ENCODE measurements at regions not wholly inside any gene's neighbourhood (a gene's known extent, or its start where the extent isn't known, plus 50 kb on each side); places are given as distances from the start of the nearest gene placed in this dataset.

DNA sequence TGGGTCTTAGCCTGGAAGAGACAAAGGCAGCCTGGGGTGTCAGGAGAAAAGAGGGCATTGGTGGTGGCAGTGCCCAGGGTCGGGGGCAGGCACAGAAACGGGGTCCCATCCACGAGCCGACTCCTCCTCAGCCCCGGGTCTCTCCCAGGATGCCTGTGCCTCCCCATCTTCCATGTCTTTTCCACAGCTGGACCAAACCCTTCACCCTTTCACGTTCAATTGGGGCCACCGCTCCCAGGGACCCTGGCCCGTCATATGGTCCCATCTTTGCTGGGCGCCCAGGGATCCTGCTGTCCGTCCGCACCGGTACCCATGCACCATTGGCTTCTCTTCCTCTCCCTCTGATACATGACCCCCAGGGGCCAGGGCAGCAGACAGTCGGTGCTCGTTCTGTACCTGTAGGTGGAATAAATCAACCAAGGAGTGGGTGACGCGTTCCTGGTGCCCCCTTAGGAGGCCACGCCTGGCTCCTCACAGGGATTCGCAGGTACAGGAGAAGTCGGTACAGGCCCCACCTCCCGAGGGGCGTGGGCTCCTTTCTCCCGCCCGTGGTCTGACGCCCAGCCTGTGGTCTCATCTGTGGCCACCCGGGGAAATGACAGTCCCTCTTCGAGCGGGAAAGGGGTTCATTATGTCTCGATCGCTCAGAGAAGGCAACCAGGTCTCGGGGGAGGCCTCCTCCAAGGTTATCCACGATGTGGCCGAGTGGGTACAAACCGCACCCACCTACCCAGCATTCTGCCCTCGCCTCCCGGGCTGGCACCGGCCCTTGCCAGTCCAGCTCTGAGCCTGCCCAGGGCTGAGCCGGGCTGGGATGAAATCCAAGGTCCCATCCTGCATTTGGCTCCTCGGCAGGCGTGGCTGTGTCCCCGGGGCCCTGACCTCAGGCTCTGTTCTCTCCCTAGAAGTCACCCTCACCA is 1493.6 kb downstream of the BRD1 start:
- DNase-seq, result no peak

DNA sequence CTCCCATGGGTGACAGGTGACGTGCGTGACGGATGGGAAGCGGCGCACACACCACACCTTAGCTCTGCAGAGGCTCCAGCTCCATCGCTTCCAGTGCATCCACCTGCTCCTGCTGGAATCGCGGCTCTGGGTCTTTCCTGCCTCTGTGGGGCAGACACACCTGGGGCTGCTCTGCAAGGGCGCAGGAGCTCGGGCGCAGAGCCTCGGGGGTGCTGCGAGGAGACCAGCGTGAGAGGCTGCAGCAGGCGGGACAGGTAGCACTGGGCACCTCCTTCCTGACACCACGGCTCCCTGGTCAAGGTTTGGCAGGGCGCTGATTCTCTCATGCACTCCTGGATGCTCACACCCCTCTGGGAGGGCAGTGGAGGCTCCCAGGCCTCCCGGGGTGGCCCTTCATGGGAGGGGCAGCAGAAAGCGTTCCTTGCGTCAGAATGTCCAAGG is 1494.3 kb downstream of the BRD1 start:
- DNase-seq, result no peak

DNA sequence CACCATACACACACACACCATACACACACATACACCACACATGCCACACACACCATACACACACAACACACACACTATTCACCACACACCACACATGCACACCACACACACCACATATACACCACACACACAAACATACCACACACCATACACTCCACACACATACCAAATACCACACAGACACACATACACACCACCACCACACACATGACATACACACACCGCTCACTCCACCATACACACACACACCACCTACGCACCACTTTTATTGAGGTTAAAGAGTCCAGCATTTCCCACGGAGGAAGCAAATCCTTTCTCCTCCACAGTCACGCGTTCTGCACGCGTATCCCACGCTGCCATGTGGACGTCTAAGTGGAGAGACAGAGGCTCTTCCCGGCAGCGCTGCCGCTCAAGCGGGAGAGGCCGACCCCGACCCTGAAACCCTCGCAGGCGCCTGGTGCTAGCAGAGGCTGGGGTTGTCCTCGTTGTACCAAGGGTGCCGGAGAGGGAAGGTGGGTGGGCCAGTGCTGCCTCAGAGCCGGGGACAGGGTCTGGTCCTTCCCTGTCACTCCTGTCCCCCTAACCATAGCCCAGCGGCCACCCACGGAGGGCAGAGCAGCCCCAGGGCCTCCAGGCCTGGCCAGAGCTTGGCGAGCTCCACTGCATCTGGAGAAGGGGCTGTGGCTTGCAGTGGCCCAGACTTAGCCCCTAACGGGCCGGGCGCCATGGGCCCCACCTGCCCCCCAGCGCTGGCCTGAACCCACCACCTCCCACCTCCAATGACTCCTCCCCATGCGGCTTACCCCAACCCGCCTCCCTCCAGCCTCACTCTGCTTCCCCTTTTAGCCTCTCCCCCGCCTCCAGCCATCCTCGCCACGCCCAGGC is 1495.0 kb downstream of the BRD1 start:
- DNase-seq, result no peak

DNA sequence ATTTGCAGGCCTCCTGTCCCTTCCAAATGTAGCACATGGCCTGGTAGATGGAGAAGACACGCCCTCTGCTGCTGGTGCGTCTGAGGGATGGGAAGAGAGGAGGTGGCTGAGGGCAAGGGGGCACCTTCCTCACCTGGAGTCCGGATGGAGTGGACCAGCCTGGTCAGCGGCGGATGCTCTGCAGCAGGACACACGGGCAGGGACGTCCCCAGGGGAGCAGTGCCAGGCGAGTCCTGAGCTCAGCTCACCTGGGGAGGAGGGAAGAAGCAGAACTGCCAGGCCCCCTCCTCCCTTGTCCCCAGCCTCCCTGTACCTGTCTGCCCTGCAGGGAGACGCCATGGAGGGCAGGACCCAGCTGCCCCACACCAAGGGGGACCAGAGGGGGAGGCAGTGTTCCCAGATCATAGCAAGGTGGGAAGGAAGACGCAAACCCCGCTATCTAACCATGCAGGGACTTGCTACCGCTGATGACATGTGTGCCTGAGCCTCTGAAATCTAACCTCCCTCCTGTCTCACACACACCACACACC is 1495.9 kb downstream of the BRD1 start:
- DNase-seq, result no peak

DNA sequence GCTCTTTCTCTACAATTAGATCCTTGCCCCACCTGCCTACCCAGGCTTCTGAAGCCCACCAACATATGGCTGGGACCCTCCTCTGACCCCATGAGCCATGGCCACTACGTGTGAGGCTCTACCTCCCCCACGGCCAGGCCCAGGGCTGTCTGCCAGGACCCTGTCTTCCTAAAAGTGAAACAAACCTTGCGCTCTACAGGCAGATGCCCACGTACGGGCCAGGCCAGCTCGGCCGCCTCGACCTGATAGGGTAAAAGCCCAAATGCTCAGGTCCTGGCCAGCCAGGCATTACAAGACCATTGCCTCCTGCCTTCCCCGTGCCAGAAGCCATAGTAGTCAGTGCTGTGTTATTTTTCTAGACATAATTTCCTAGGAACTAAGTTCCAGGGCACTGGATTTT is 1496.4 kb downstream of the BRD1 start:
- DNase-seq, result no peak

DNA sequence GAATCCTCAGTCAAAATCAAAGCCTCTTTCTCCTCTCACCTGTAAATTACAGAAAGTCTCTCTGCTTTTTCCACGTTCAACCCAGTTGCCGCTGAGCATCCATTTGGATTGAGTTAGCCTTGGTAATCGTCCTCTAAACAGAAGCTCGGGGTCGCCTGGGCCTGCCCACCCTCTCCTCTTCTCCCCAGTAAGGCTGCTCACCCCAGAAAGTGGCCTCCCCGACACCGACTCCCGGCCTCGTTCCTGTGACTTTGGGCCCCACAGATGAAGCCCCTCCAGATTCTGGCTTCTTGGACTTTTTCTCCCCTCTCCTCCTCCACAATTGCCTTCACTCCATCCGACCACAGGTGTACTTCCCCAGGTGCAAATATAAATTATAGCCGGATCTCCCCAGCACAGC is 1500.0 kb downstream of the BRD1 start:
- no peak for DNase-seq

DNA sequence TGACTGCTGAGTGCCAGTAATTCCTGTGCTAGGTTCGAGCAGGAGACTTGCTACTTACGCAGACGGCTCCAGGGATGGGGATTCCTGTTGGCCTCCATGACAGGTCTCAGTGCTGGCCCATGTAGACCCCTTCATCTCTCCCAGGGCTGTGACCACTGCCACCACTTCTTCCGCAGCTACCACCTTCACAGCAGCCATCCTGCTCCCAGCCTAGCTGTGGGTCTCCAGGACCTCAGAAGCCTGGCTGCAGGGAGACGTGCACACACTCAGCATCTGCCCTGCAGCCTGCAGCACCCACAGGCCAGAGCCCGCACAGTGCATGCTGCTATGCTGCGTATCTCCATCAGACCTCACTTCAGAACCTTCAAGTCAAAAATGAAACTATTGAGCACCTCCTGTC is 1503.9 kb downstream of the BRD1 start:
- DNase-seq, result no peak

DNA sequence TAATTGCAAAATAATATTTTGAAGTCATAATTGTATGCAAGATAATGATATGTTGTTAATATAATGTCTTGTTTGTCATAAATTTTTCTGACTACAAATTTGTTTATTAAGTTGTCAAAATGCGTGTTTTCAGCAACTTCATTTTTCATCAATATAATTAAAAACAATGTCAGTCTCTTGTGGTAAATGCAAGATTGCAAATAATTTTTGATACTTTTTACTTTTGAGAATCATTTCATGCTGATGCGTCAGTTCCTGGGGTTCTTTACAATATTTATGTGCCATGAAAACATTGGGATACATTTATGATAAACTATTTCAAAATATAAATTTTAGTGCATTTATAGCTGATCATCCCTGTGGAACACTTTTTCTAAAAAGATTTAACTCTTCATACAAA is 1504.8 kb downstream of the BRD1 start:
- no peak for DNase-seq

DNA sequence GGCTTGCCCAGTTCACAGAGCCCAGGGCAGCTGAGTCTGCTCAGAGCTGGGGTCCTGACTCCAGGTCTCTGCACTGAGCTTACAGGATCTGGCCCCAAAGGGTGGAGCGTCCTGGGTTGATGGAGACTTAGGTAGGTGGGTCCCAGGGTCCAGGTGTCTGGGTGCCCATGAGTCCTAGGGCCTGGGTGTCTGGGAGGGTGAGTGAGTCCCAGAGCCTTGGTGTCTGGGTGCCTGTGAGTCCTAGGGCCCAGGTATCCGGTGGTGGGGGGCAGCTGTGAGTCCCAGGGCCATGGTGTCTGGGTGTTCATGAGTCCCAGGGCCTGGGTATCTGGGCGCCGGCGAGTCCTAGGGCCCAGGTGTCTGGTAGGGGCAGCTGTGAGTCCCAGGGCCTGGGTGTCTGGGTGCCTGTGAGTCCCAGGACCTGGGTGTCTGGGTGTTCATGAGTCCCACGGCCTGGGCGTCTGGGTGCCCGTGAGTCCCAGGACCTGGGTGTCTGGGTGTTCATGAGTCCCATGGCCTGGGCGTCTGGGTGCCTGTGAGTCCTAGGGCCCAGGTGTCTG is 1505.6 kb downstream of the BRD1 start:
- no peak for DNase-seq

DNA sequence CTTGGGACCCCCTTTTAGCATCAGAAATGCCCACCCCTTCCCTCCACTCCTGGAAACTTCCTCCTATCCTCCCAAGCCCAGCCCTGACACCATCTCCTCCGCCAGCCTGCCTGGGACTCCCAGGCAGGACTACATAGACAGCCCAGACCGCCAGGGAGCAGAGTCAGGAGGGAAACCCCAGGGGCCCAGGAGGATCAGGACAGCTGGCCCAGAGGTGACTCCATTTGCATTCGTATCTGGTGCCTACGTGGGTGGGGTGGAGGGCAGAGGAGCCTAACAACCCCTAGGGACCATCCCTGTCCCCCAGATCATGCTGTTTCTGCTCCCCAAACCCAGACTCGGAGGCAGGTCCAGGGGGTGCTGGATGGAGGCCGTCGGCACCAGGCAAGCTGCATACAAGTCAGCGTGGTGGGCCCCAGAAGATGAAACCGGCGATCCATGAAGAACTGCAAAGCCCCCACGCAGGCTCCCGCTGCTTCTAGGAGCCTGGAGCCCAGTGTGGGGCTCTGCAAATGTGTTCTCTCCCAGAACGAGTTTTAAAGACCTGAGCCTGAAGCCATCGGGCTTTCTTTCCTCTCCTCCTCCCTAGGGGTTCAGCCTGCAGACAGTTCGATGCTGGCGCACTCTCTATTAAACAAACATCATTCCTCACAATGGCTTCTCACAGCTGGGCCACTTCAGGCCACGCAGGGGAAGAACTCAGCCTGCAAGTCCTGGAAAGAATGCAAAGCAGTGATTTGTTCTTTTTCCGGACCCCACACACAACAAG is 1506.8 kb downstream of the BRD1 start:
- DNase-seq, result no peak

DNA sequence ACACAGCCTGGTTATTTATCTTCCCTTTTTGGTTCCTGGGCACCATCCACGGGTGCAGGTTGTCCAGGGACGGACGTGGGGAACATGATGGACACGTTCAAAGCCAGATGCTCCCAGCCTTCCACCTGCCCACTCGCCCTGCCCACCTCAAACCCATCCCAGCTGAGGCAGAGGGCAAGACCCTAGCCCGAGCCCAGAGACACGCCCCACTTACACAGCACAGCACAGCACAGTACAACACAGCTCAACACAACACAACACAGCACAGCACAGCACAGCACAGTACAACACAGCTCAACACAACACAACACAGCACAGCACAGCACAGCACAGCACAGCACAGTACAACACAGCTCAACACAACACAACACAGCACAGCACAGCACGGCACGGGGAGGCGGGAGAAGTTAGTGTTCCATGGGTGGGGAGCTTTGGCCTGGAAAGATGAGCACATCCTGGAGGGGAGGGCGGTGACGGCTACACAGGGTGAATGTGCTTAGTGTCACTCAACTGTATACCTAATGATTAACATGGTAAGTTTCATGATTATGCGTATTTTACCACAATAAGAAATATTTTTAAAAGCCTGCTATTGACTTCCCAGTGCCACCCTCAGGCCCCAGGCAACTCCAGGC is 1507.5 kb downstream of the BRD1 start:
- DNase-seq, result no peak

DNA sequence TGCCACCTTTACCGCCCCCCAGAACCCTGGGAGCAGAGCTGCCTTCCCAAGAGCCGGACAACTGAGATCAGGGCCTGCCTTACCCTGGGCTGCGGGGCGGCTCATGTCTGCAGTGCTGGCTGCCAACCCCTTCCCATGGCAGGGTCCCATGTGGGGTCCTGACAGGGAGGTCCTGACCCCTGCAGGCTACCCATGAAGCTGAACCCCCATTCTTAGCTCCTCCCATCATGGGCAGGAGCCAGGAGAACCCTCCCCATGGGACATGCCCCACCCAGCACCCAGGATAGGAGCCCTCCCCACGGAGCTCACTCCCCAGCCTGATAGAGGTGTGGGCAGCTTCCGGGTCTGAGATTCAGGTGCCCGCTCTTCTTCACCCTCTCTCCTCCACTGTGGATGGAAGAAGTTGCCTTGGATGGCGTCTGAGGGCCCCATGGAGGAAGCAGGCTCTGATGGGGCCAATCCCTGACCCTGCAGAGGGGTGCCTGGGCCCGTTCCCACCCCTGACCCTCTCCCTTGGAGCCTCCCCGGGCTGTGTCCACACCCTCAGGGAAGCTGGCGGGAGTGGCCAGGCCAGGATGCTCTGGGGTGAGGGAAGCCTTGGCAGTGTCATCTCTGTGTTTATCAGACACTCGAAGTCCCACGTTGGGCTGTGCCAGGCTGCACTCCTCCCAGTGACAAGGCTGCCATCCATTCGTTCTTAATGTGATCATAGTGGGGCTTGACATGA is 1508.2 kb downstream of the BRD1 start:
- DNase-seq, result no peak

DNA sequence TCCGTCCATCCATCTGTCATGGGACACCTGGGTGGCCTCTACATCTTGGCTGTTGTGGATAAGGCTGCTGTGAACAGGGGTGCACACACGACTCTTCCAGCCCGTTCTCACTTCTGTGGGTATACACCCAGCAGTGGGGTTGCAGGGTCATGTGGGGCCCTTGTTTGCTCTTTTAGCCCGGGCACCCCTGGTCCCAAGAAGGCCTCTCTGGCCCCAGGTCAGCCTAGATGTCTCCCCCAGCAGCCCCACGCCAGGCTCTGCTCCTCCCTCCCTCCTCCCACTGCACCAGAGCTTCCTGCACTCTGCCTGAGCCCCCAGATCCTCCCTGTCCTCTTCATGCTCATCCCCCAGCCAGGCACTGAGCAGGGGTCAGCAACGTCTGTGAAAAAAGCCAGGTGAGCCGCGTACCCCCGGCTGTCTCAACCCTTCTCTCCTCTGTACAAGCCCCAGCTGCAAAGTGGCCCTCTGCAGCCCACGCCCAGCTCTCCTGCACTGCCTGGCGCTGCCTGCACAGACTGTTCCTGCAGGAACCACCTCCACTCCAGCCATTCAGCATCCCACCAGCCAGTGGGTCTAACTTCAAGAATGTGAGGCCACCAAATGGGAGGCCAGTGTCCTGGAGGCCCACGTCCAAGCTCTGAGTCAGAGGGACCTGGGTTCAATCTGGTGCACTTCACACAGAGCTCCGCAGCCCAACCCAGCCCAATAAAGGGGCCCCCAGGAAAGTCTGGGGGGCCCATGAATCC is 1508.9 kb downstream of the BRD1 start:
- DNase-seq, result no peak

DNA sequence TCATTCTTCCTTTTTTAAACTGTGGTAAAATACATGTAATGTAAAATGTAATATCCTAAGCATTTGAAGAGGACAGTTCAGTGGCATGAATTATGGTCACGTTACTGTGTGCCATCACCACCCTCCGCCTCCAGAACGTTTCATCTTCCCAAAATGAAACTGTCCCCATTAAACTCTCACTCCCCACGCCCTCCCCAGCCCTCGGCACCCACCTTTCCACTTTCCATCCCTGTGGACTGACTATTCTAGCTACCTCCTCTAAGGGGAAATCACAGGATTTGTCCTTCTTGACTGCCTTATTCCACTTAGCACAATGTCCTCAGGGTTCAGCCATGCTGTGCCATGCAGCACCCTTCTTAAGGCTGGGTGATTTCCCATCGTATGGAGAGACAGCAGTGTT is 1509.5 kb downstream of the BRD1 start:
- DNase-seq, result no peak

DNA sequence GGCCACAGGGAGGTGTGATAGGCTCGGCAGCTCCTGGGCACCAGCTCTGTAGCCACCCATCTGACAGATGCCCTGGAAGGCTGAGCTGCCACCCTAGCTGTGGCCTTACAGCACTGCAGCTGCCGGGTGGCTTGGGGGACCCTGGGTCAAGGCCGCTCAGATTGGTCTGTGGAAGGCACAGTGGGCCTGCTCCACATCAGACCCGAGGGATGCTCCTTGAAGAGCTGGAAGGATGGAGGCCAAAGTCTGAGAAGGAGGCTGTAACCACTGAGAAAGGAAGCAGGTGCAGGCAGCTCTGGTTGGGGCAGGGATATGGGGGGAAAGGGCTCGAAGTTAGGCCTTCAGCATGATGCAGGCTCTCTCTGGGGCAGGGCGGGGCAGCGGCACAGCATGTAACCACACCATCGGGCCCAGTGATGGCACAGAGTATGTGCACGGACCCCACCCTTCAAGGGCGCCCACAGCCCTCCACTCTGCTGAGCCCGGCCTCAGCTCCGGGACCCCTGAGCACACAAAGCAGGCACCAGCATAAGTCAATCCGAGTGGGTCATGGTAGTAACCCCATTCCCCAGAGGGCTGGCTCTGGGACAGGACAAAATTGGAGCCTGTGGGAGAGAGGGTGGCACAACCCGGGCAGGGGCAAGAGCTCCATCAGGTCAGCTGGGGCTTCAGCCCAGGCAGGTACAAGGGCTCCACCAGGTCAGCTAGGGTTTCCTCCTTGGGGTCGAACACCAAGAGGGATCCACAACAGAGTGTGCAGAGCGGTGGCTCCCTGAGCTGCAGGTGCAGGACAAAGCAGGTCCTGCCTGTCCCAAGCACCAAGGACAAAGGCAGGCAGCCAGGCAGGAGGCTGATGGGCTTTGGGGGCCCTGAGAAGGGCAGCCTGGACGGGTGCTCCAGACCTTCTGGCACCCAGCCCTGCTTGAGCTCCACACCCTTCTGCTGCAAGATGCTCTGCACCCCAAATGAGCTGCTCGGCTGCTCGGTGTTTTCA is 1511.1 kb downstream of the BRD1 start:
- DNase-seq, result no peak

DNA sequence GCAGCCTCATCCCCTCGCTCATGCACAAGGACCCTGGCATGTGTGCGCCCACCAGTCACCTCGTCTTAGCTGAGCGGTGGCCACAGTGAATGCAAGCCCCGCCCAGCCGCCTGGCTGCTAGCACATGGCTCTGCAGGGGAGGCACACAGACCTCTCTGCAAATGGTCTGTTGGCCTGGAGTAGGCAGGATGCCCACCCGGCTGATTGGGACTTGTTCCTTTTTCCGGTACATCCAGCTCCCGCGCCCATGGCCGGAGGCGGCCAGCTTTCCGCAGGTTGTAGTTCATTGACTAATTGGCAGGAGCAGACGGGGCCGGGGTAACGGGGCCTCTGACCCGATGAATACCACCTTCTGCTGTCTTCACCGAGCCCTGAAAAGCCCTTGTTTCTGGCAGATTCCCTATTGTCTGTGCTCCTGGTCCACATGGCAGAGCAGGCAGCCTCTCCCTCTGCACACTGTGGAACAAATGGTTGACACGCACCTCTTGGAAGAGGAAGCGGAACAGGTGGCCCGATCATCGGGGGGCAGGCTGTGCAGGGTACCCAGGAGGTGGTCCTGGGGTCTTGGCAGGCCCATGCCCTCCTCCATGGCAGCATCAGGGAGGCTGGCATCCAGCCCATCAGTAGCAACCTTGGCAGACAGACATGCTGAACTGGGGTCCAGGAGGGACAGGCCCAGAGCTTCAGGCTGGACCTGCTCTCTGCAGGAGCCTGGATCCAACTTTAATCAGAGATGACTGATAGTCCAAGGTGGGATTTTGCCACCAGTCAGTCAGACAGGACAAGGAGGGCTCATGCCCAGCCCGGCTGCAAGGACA is 1512.0 kb downstream of the BRD1 start:
- no peak for DNase-seq

DNA sequence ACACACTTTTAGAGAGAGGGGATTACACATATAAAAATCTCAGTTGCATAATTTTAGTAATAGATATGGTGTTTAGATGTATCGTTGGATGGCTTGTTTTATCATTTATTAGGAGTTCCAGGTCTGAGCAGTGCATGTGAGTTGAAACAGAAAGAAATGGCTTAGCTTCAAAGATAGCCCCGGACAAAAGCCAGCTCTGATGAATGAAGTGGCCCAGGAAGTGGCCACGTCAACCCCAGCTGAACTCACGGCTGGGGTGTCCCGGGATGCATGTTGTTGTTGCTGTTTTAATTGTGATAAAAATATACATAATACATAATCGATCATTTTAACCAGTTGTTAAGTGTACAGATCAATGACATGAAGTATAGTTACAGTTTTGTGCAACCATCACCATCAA is 1513.6 kb downstream of the BRD1 start:
- no peak for DNase-seq

DNA sequence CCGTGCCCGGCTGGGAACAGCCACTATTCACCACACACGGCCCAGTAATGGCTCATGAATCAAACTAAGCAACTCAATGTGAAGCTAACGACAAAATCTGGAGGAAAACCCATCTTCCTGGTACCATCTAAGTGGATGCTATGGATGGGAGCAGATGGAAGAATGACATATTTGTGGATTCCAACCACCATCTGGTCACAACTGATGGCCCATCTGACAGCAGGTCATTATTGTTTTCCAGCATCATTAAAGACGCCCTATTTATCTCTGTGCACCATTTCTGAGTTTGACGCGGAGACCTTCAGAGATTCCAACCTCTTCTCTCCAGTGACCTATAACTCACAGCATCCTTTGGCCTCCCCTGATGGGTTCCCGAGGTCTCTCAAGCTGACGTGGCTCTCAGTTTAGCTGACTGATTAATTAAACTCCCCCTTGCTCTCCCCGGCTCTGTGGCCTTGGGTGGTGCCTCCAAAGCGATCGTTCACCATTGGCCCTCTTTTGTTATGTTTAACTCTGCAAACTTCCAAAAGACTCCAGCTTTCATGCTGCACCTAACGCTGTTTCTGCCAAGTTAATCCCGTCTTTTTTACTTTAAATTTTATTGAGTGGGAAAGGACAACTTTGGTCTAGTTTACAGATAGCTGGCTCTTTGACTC is 1514.4 kb downstream of the BRD1 start:
- DNase-seq, result no peak

Measured in activated T-cell treated with anti-CD3 and anti-CD28 coated beads, Interleukin-2, amount 50 U/mL, for 48 hours (primary cell).